PFSK-1 (cell line): ENCODE measurements at regions not wholly inside any gene's neighbourhood (a gene's known extent, or its start where the extent isn't known, plus 50 kb on each side); places are given as distances from the start of the nearest gene placed in this dataset.
A peak's percentile ranks its signal among the peaks of the same experiment; 100 is the strongest.

ENCODE experiments used
- POLR2AphosphoS5 ChIP-seq: IDR thresholded peaks from 2 replicates; pipeline ENCODE4 v1.6.1; 2012; ENCODE audit warnings: low read depth, mild to moderate bottlenecking, control low read depth, low read length, moderate library complexity
- TAF1 ChIP-seq: IDR thresholded peaks from 2 replicates; pipeline ENCODE4 v1.6.1; 2012; ENCODE audit warnings: low read length, control low read depth, borderline replicate concordance; ENCODE audit not compliant: insufficient read depth
- TF ChIP-seq, protein P1 (sequence below), 2 experiments: IDR thresholded peaks; 2 replicates each; pipeline versions ENCODE4 v1.6.1 to v1.8.0; 2011 to 2012; ENCODE audit warnings: low read depth in 2 of 2, low read length in 2 of 2, control low read depth in 1 of 2, inconsistent platforms in 1 of 2, mild to moderate bottlenecking in 1 of 2, moderate library complexity in 1 of 2; ENCODE audit not compliant: insufficient read depth in 1 of 2

DNA sequence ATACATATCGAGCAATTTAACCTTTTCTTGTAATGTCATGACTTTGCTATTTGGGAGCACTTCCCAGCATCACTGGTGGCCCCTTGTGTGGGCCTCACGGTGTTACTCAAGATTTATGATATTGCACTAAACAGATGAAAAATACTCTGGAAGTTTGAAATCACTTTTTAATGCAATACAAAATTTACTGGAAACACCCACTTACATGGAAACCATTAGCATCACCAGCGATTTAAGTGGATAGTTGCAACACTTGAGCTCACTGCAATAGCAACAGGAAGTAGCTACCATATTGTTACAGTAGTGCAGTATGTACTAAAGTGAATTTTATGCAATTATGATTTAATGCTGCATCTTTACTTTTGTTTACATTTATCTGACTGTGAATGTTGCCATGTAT, 184.4 kb downstream of the MDFIC start:
- no peak for TF ChIP-seq TAF1
- 0 out of 2 replicates have a peak, but pooled peaks have one; percentile 29 for TF ChIP-seq POLR2AphosphoS5
- TF ChIP-seq, protein P1, sequence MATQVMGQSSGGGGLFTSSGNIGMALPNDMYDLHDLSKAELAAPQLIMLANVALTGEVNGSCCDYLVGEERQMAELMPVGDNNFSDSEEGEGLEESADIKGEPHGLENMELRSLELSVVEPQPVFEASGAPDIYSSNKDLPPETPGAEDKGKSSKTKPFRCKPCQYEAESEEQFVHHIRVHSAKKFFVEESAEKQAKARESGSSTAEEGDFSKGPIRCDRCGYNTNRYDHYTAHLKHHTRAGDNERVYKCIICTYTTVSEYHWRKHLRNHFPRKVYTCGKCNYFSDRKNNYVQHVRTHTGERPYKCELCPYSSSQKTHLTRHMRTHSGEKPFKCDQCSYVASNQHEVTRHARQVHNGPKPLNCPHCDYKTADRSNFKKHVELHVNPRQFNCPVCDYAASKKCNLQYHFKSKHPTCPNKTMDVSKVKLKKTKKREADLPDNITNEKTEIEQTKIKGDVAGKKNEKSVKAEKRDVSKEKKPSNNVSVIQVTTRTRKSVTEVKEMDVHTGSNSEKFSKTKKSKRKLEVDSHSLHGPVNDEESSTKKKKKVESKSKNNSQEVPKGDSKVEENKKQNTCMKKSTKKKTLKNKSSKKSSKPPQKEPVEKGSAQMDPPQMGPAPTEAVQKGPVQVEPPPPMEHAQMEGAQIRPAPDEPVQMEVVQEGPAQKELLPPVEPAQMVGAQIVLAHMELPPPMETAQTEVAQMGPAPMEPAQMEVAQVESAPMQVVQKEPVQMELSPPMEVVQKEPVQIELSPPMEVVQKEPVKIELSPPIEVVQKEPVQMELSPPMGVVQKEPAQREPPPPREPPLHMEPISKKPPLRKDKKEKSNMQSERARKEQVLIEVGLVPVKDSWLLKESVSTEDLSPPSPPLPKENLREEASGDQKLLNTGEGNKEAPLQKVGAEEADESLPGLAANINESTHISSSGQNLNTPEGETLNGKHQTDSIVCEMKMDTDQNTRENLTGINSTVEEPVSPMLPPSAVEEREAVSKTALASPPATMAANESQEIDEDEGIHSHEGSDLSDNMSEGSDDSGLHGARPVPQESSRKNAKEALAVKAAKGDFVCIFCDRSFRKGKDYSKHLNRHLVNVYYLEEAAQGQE (IDR thresholded peaks at IDR 0.05; ENCODE audit: insufficient read depth in 1 of 2, low read depth in 2 of 2, low read length in 2 of 2) = no peak
